GM12891 (cell line): ENCODE measurements at regions not wholly inside any gene's neighbourhood (a gene's known extent, or its start where the extent isn't known, plus 50 kb on each side); places are given as distances from the start of the nearest gene placed in this dataset.

Experiments
- DNase-seq: peaks from one replicate; pipeline ENCODE4 v3.0.0; 2011; ENCODE audit warnings: low spot score; ENCODE audit not compliant: insufficient read length
- FAIRE-seq: peaks from 2 replicates; lab custom pipeline; 2011; peaks lifted over from hg19 to GRCh38; lab: Jason Lieb, UNC
- PAX5 ChIP-seq: IDR thresholded peaks from 2 replicates; pipeline ENCODE4 v1.6.1; 2011; ENCODE audit warnings: low read length, moderate library complexity, mild to moderate bottlenecking; ENCODE audit not compliant: insufficient read depth, severe bottlenecking
- POLR2A ChIP-seq: IDR thresholded peaks from 2 replicates; pipeline ENCODE4 v1.6.1; 2011; ENCODE audit warnings: low read depth, low read length, control low read depth
- POLR2AphosphoS5 ChIP-seq: IDR thresholded peaks from 2 replicates; pipeline ENCODE4 v1.6.1; 2011; ENCODE audit warnings: low read depth, low read length, control low read depth
- POU2F2 ChIP-seq: IDR thresholded peaks from 2 replicates; pipeline ENCODE4 v1.6.1; 2011; ENCODE audit warnings: low read depth, mild to moderate bottlenecking, control low read depth, low read length, moderate library complexity
- SPI1 ChIP-seq: IDR thresholded peaks from 2 replicates; pipeline ENCODE4 v1.6.1; 2011; ENCODE audit warnings: low read depth, low read length, control low read depth
- TAF1 ChIP-seq: IDR thresholded peaks from 2 replicates; pipeline ENCODE4 v1.6.1; 2011; ENCODE audit warnings: low read depth, low read length, control low read depth

GRCh38 chr10:24012249-24012803 lies 196.6 kb upstream of the KIAA1217 start:
- DNase-seq: no peak
- TF ChIP-seq SPI1 (no peak), PAX5 (no peak), POLR2AphosphoS5 (no peak), TAF1 (no peak), POLR2A (no peak), POU2F2 (no peak)
- no peak for FAIRE-seq

GRCh38 chr10:24027107-24027506 lies 181.8 kb upstream of the KIAA1217 start:
- DNase-seq: no peak
- FAIRE-seq: no peak
- TF ChIP-seq POLR2A: no peak
- no peak for TF ChIP-seq SPI1
- no peak for TF ChIP-seq POU2F2
- TF ChIP-seq POLR2AphosphoS5: no peak
- no peak for TF ChIP-seq PAX5
- TF ChIP-seq TAF1: no peak

- no peak for DNase-seq
- TF ChIP-seq TAF1 (no peak), POU2F2 (no peak), POLR2AphosphoS5 (no peak), POLR2A (no peak), PAX5 (no peak), SPI1 (no peak)
- FAIRE-seq: no peak
Observed at GRCh38 chr10:24034571-24034970, 174.4 kb upstream of the KIAA1217 start.

GRCh38 chr10:24035761-24036160 lies 173.2 kb upstream of the KIAA1217 start:
- TF ChIP-seq POLR2A (no peak), TAF1 (no peak), POU2F2 (no peak), SPI1 (no peak), PAX5 (no peak), POLR2AphosphoS5 (no peak)
- FAIRE-seq (no peak), DNase-seq (no peak)

GRCh38 chr10:24039315-24039714 lies 169.6 kb upstream of the KIAA1217 start:
- TF ChIP-seq TAF1 (no peak), POLR2AphosphoS5 (no peak), PAX5 (no peak), POLR2A (no peak), POU2F2 (no peak), SPI1 (no peak)
- DNase-seq (no peak), FAIRE-seq (no peak)

- TF ChIP-seq SPI1: no peak
- TF ChIP-seq POU2F2: no peak
- no peak for TF ChIP-seq PAX5
- no peak for TF ChIP-seq TAF1
- no peak for TF ChIP-seq POLR2AphosphoS5
- TF ChIP-seq POLR2A: no peak
- no peak for FAIRE-seq
- DNase-seq: no peak
Observed at GRCh38 chr10:24039897-24040296, 169.0 kb upstream of the KIAA1217 start.

- TF ChIP-seq SPI1 (no peak), POU2F2 (no peak), TAF1 (no peak), POLR2A (no peak), PAX5 (no peak), POLR2AphosphoS5 (no peak)
- no peak for DNase-seq
- FAIRE-seq: no peak
Observed at GRCh38 chr10:24041034-24041433, 167.9 kb upstream of the KIAA1217 start.

- DNase-seq (no peak), FAIRE-seq (no peak)
- TF ChIP-seq POU2F2 (no peak), SPI1 (no peak), PAX5 (no peak), POLR2A (no peak), TAF1 (no peak), POLR2AphosphoS5 (no peak)
Observed at GRCh38 chr10:24041834-24042233, 167.1 kb upstream of the KIAA1217 start.

GRCh38 chr10:24042884-24043283 lies 166.1 kb upstream of the KIAA1217 start:
- TF ChIP-seq POLR2A (no peak), SPI1 (no peak), PAX5 (no peak), POU2F2 (no peak), TAF1 (no peak), POLR2AphosphoS5 (no peak)
- DNase-seq (no peak), FAIRE-seq (no peak)

- no peak for TF ChIP-seq POLR2A
- TF ChIP-seq SPI1: no peak
- no peak for TF ChIP-seq POU2F2
- TF ChIP-seq TAF1: no peak
- TF ChIP-seq PAX5: no peak
- no peak for TF ChIP-seq POLR2AphosphoS5
- DNase-seq (no peak), FAIRE-seq (no peak)
Observed at GRCh38 chr10:24046060-24046459, 162.9 kb upstream of the KIAA1217 start.

- FAIRE-seq (no peak), DNase-seq (no peak)
- TF ChIP-seq SPI1 (no peak), POLR2AphosphoS5 (no peak), PAX5 (no peak), TAF1 (no peak), POLR2A (no peak), POU2F2 (no peak)
Observed at GRCh38 chr10:24047176-24047575, 161.8 kb upstream of the KIAA1217 start.
